ENCODE measurements at regions not wholly inside any gene's neighbourhood (a gene's known extent, or its start where the extent isn't known, plus 50 kb on each side); places are given as distances from the start of the nearest gene placed in this dataset. TPM values are rescaled to one million over a fixed set of nuclear protein-coding genes. Genes with fewer than 3 reads are reported as not detected.

GRCh38 chr13:67318860-67319259 is 88.7 kb upstream of the PCDH9 start:
- DNase-seq: no peak

GRCh38 chr13:67318398-67318797 is 88.3 kb upstream of the PCDH9 start:
- DNase-seq: no peak

GRCh38 chr13:67314405-67314804 is 84.3 kb upstream of the PCDH9 start:
- DNase-seq: no peak

GRCh38 chr13:67308004-67308772 is 78.1 kb upstream of the PCDH9 start:
- DNase-seq: no peak

GRCh38 chr13:67306742-67307141 is 76.6 kb upstream of the PCDH9 start:
- DNase-seq: no peak

- no peak for DNase-seq
Measured at GRCh38 chr13:67303661-67304333, 73.7 kb upstream of the PCDH9 start.

- no peak for DNase-seq
Measured at GRCh38 chr13:67299751-67300150, 69.6 kb upstream of the PCDH9 start.

- no peak for DNase-seq
Measured at GRCh38 chr13:67299072-67299635, 69.0 kb upstream of the PCDH9 start.

- no peak for DNase-seq
Measured at GRCh38 chr13:67298297-67298696, 68.2 kb upstream of the PCDH9 start.

GRCh38 chr13:67296511-67296910 is 66.4 kb upstream of the PCDH9 start:
- DNase-seq: no peak

GRCh38 chr13:67292886-67293285 is 62.8 kb upstream of the PCDH9 start:
- DNase-seq: no peak

- no peak for DNase-seq
Measured at GRCh38 chr13:67285611-67286010, 55.5 kb upstream of the PCDH9 start.

GRCh38 chr13:67283637-67284036 is 53.5 kb upstream of the PCDH9 start:
- DNase-seq: no peak

- DNase-seq: no peak
Measured at GRCh38 chr13:67281466-67281865, 51.3 kb upstream of the PCDH9 start.

Small RNA genes in the stretch of these regions (small RNA-seq; reads per million reads assigned to genes)
- gene RN7SL761P (ENCODE audit: low replicate concordance) (not detected), gene RPL37P21 (ENCODE audit: low replicate concordance) (not detected), gene RPS3AP52 (ENCODE audit: low replicate concordance) (not detected), gene SNRPFP3 (ENCODE audit: low replicate concordance) (not detected)

All from skin of body (tissue), 2 donors.